Nephron (organoid): ENCODE measurements at regions not wholly inside any gene's neighbourhood (a gene's known extent, or its start where the extent isn't known, plus 50 kb on each side); places are given as distances from the start of the nearest gene placed in this dataset.

Experiments used
- H3K27ac Mint-ChIP-seq, 3 experiments: 2 replicates each; pipeline ENCODE4 v1.8.0; 2020; ENCODE audit warnings: mixed read lengths in 3 of 3, mild to moderate bottlenecking in 2 of 3, moderate library complexity in 1 of 3
- H3K27me3 Mint-ChIP-seq: 2 replicates; pipeline ENCODE4 v1.8.0; 2021; ENCODE audit warnings: low read depth, mild to moderate bottlenecking, moderate library complexity, mixed read lengths
- H3K36me3 Mint-ChIP-seq: 2 replicates; pipeline ENCODE4 v1.8.0; 2020; ENCODE audit warnings: low read depth, mixed read lengths
- H3K4me1 Mint-ChIP-seq: 2 replicates; pipeline ENCODE4 v1.8.0; 2020; ENCODE audit warnings: mixed read lengths
- H3K4me3 Mint-ChIP-seq, 3 experiments: 2 replicates each; pipeline ENCODE4 v1.8.0; 2020; ENCODE audit warnings: mild to moderate bottlenecking in 3 of 3, mixed read lengths in 3 of 3, moderate library complexity in 2 of 3
- H3K9me3 Mint-ChIP-seq: 2 replicates; pipeline ENCODE4 v1.8.0; 2020; ENCODE audit warnings: mixed read lengths
- CTCF ChIP-seq, 3 experiments: fragments of 200-600 bp; sonication (generic); IDR thresholded peaks; one replicate each; pipeline ENCODE4 v1.5.0; 2021; ENCODE audit warnings: antibody characterized with exemption in 3 of 3; ENCODE audit not compliant: unreplicated experiment in 3 of 3

GRCh38 chr5:109524026-109524425 is 114.3 kb upstream of the PJA2 start:
- no peak overlapping the region for H3K27ac Mint-ChIP-seq
- no peaks in the 10 kb centered on the region for H3K9me3 Mint-ChIP-seq
- H3K4me1 Mint-ChIP-seq = no peaks in the 10 kb centered on the region
- H3K4me3 Mint-ChIP-seq = no peak overlapping the region
- H3K36me3 Mint-ChIP-seq = no peaks in the 10 kb centered on the region
- TF ChIP-seq CTCF (IDR thresholded peaks at IDR 0.05; ENCODE audit: unreplicated experiment in 3 of 3) = no peak
- no peaks in the 10 kb centered on the region for H3K27me3 Mint-ChIP-seq

- Mint-ChIP-seq H3K36me3 (no peaks in the 10 kb centered on the region), H3K27ac (no peak overlapping the region), H3K4me3 (no peak overlapping the region), H3K4me1 (no peaks in the 10 kb centered on the region), H3K27me3 (no peaks in the 10 kb centered on the region), H3K9me3 (no peaks in the 10 kb centered on the region)
- TF ChIP-seq CTCF (IDR thresholded peaks at IDR 0.05; ENCODE audit: unreplicated experiment in 3 of 3) = no peak
Measured at GRCh38 chr5:109522404-109522803, 112.6 kb upstream of the PJA2 start.

GRCh38 chr5:109519416-109519815 is 109.6 kb upstream of the PJA2 start:
- Mint-ChIP-seq H3K27ac (no peak overlapping the region), H3K27me3 (no peaks in the 10 kb centered on the region), H3K9me3 (no peaks in the 10 kb centered on the region), H3K36me3 (no peaks in the 10 kb centered on the region), H3K4me3 (no peak overlapping the region), H3K4me1 (no peaks in the 10 kb centered on the region)
- no peak for TF ChIP-seq CTCF (IDR thresholded peaks at IDR 0.05; ENCODE audit: unreplicated experiment in 3 of 3)

- Mint-ChIP-seq H3K4me1 (no peaks in the 10 kb centered on the region), H3K27me3 (no peaks in the 10 kb centered on the region), H3K27ac (no peak overlapping the region), H3K9me3 (no peaks in the 10 kb centered on the region), H3K36me3 (no peaks in the 10 kb centered on the region), H3K4me3 (no peak overlapping the region)
- TF ChIP-seq CTCF (IDR thresholded peaks at IDR 0.05; ENCODE audit: unreplicated experiment in 3 of 3) = no peak
Measured at GRCh38 chr5:109516390-109516789, 106.6 kb upstream of the PJA2 start.

GRCh38 chr5:109511980-109512734 is 102.4 kb upstream of the PJA2 start:
- no peaks in the 10 kb centered on the region for H3K4me1 Mint-ChIP-seq
- no peaks in the 10 kb centered on the region for H3K27me3 Mint-ChIP-seq
- H3K9me3 Mint-ChIP-seq = no peaks in the 10 kb centered on the region
- no peak overlapping the region for H3K4me3 Mint-ChIP-seq
- no peaks in the 10 kb centered on the region for H3K36me3 Mint-ChIP-seq
- no peak overlapping the region for H3K27ac Mint-ChIP-seq
- TF ChIP-seq CTCF (IDR thresholded peaks at IDR 0.05; ENCODE audit: unreplicated experiment in 3 of 3) = no peak

- Mint-ChIP-seq H3K27ac (no peak overlapping the region), H3K36me3 (no peaks in the 10 kb centered on the region), H3K4me3 (no peak overlapping the region), H3K9me3 (no peaks in the 10 kb centered on the region), H3K27me3 (no peaks in the 10 kb centered on the region), H3K4me1 (no peaks in the 10 kb centered on the region)
- TF ChIP-seq CTCF (IDR thresholded peaks at IDR 0.05; ENCODE audit: unreplicated experiment in 3 of 3) = no peak
Measured at GRCh38 chr5:109506556-109506955, 96.8 kb upstream of the PJA2 start.
